HT1080 (cell line): ENCODE measurements at regions not wholly inside any gene's neighbourhood (a gene's known extent, or its start where the extent isn't known, plus 50 kb on each side); places are given as distances from the start of the nearest gene placed in this dataset.
"Not testable (repeated sequence)": the region's sequence is repeated elsewhere in the genome, so short reads cannot be mapped to it uniquely, and the experiment has no call there.

Experiments
- DNase-seq: peaks from one replicate; pipeline ENCODE4 v3.0.0-alpha.2; 2015; ENCODE audit warnings: low read depth

DNA sequence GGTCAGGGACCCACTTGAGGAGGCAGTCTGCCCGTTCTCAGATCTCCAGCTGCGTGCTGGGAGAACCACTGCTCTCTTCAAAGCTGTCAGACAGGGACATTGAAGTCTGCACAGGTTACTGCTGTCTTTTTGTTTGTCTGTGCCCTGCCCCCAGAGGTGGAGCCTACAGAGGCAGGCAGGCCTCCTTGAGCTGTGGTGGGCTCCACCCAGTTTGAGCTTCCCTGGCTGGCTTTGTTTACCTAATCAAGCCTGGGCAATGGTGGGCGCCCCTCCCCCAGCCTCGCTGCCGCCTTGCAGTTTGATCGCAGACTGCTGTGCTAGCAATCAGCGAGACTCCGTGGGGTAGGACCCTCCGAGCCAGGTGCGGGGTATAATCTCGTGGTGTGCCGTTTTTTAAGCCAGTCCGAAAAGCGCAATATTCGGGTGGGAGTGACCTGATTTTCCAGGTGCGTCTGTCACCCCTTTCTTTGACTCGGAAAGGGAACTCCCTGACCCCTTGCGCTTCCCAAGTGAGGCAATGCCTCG lies 375.4 kb downstream of the HTR1B start:
- DNase-seq: not testable (repeated sequence)

GRCh38 chr6:77074037-77074713 lies 389.1 kb downstream of the HTR1B start:
- DNase-seq: no peak

GRCh38 chr6:77073410-77073760 lies 389.9 kb downstream of the HTR1B start:
- DNase-seq: no peak

DNA sequence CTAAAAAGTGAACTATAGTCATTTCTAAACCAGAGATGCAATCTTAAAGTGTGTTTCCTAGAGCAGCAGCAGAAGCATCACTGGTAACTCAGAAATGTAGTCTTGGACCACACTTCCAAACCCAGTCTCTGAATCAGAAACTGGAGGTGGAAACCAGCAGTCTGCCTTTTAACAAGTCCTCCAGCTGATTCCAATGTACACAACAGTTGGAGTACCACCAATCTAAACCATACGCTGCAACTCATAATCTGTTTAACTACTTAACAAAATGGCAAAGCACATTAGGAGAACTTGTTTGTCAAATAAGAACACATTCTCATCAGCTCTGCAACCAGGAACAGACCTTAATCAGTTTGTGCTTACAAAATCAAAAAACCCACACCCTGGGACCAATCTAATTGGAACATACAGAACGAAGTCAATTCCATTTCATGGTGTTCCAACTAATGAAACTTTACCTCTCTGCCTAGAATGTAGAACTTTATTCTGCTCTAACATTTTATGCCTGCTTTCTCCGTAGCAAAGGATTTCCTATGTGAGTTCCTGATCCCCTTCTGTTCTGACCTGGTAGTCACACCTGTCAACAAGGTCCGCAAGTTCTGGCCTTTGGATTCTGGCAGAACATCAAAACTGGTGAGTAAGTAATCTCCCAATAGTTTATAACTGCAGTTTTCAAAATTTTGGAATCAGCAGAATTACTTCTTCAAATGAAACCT lies 390.4 kb downstream of the HTR1B start:
- no peak for DNase-seq

- no peak for DNase-seq
Measured at GRCh38 chr6:77063494-77063893, 399.8 kb downstream of the HTR1B start.

DNA sequence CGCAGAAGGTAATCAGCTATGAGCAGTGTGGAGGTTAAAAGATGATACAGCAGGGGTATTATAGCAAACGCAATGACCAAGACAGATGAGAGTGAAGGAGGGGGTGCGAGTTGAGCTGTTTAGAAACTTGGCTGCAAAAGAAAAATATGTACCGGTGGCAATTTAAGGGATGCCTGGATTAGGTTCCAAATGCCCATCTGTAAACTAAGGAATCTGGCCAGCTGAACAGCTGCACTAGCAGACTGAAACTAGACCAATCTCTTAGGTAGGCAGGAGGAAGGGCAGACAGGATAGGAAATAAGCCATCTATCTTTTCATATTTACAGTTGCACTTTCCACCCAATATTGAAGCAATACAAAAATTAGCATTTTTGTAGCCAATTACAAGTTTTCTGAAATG lies 407.6 kb downstream of the HTR1B start:
- no peak for DNase-seq

DNA sequence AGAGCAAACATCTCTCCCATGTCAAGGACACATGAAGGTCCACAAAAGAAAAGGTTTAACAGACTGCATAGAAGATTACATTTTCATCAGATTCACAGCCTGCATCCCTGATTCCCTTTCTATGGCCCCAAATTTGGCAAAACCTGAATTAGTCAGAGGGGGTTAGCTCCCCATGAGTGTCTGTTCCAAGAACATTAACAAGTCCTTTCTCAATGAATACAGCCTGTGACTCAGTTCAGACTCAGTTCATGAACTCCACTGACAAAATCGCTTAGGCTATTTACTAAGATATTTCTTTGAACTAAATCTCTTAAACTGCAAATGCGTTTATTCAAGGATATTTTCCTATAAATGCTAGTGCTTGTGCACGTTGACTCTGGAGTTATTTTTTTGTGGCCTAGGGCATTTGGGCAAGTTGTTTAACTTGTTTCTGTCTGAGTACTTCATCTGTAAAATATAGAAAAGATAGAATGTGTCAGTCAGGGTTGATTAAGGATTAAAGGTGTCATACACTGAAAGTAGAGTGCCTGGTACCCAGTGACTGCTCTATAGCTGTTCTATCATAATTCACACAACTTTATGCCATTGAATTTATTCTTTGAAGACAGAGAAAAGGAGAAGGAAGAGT lies 422.6 kb downstream of the HTR1B start:
- no peak for DNase-seq

- DNase-seq: peak; percentile 67
Measured at GRCh38 chr6:77038807-77039206, 424.5 kb downstream of the HTR1B start.

- DNase-seq: no peak
Measured at GRCh38 chr6:77037439-77037838, 425.9 kb downstream of the HTR1B start.

DNA sequence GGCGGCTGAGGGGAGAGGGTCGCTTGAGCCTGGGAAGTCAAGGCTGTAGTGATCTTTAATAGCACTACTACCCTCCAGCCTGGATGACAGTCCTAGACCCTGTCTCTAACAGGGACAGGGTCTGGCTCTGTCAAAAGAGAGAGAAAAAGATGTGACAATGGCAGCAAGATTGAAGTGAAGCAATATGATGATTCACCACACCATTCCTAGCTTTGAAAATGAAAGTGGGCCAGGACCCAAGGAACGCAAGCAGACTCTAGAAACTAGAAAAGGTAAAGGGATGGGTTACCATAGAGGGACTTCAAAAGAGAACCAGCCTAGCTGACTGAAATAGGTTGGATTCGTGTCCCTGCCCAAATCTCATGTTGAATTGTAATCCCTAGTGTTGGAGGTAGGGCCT lies 426.9 kb downstream of the HTR1B start:
- no peak for DNase-seq

DNA sequence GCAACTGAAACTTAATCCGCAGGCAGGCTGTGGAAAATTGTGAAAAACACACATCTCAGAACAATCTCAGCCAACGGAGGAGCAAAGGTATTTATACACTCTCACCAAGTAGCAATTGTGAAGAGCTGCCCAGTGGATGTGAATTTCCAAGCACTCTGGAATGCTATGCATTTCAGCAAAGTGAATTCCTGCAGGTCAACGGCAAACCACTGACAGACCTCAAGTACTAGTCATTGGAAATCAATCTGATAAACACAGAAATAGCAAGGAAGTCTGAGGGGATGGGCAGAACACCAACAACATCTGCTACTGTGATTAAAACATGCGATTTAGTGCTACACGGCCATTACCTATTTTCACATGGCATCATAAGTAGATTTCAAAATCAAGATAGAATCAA lies 429.1 kb downstream of the HTR1B start:
- peak; percentile 92 for DNase-seq

- DNase-seq: peak; percentile 24
Measured at GRCh38 chr6:77030929-77031674, 432.2 kb downstream of the HTR1B start.

DNA sequence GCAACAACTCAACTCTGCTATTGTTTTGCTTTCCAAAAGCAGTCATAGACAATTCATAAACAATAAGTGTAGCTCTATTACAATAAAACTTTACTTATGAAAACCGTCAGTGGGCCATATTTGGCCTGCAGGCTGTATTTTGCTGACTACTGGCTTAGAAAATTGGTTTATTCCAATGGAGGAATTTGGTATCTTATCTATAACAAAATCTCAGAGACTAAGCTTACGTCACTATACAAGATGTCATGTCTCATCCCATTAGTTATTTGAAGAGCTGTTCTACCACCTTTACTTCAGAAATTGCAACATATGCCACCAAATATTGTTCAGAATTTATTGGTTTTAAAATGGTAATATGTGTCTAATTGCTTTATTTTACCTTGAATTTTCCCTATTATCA lies 436.9 kb downstream of the HTR1B start:
- DNase-seq: no peak

DNA sequence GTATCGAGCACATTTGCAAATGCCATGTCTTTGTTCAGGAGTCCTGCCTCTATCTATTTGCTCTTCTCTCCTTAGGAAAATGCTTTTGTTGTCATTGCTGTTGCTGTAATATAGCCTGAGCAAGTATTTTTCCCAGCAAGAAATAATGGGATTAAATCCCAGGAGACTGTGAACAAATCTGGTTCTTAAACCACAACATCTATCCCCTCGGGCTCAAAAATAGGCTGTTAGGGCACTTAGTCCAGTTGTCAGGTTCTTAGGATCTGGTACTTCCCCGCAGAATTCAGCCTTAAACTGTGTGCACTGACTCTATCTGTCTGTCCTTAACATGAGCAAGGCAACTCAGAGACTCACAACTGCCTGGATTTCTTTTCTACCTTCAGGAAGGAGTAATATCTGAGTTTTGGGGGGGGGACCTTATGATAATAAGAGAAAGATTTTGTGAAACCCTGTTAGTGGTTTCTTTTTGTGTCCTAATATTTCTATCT lies 437.5 kb downstream of the HTR1B start:
- no peak for DNase-seq

DNA sequence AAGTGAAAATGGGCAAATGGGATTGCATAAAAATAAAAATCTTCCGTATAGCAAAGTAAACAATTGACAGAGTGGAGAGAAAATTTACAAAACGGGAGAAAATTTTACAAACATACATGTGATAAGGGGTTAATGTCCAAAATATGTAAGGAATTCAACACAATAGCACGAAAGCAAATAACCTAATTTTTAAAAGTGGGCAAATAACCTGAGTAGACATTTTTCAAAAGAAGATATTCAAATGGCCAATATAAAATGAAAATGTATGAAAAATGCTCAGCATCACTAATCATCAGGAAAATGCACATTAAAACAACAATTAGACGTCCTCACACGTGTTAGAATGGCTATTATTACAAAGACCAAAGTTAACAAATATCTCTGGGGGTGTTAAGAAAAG lies 441.5 kb downstream of the HTR1B start:
- DNase-seq: no peak

DNA sequence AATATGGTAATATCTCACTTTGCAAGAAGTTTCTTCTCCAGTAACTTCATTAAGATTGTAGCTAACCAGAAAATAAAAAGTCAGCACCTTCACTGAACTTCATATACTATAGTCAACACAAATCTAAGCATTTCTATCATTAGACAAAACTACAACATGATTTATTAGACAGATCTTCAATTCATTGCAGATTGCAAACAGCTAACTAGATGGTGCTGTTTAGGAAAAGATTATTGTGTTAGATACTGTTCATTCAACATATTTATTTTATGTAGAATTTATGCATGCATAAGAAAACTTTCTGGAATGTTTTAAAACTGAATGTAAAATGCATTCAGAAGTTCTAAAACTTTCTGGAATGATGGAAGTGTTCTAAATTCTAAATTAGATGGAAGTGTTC lies 442.1 kb downstream of the HTR1B start:
- no peak for DNase-seq

GRCh38 chr6:77019081-77019480 lies 444.2 kb downstream of the HTR1B start:
- no peak for DNase-seq

DNA sequence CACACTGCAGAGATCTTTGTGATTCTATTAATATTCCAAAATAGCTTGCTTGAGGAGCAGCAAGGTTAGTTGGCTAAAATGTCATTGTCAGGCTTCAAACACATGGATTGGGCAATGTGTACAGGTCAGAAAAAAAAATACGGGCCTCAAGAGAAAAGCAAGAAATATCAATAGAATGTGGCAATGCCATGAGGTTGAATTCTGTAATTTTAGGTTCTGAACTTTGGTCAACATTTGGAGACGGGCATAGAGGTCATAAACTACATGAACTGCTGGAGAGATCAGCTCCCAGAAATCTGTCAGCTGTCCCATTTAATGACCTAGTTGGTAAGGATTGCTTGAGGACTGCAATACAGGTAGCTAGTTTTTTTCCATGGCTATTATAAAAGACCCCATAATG lies 445.8 kb downstream of the HTR1B start:
- DNase-seq: no peak

DNA sequence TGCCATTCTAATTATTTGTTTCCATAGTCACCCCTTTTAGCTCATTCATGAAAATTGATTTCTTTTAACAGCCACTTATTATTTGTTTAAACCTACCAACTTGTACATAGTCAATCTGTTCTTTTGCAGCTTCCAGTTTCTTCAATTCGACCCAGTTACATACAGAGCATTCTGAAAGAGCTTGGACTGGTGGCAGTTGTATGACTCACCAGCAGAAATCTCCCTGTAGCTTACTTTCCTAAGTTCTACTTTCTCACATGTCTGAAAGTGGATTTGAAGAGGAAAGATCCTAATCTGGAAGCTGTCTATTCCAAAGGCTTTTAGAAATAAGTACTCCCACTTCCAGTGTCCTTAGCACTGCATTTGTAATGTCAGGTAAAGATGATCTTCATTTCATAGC lies 447.9 kb downstream of the HTR1B start:
- DNase-seq: peak; percentile 49

GRCh38 chr6:77011929-77012545 lies 451.3 kb downstream of the HTR1B start:
- DNase-seq: no peak

GRCh38 chr6:77010931-77011542 lies 452.3 kb downstream of the HTR1B start:
- no peak for DNase-seq
